ENCODE measurements at regions not wholly inside any gene's neighbourhood (a gene's known extent, or its start where the extent isn't known, plus 50 kb on each side); places are given as distances from the start of the nearest gene placed in this dataset.

- no peaks in the 10 kb centered on the region for H3K79me2 ChIP-seq (ENCODE audit: control insufficient read depth, insufficient read depth, low read length)
- no peaks in the 10 kb centered on the region for H4K20me1 ChIP-seq (replicated peaks; ENCODE audit: control insufficient read depth, extremely low read depth, insufficient read depth, low read length)
- H3K9ac ChIP-seq (replicated peaks; ENCODE audit: extremely low read depth, insufficient read depth, low read length), result no peak overlapping the region
- H3K9me1 ChIP-seq (replicated peaks; ENCODE audit: control insufficient read depth, extremely low read depth, insufficient read depth, low read length), result no peaks in the 10 kb centered on the region
- DNase-seq (ENCODE audit: low read depth, low spot score), result no peak
- no TSS peak for BruUV-seq (replicated peaks)
- TF ChIP-seq FOS (IDR thresholded peaks at IDR 0.05; ENCODE audit: borderline replicate concordance, insufficient read depth, low read length), result no peak
- TF ChIP-seq MYC (IDR thresholded peaks at IDR 0.05; ENCODE audit: low read depth, low read length), result no peak
- TF ChIP-seq, protein P1, sequence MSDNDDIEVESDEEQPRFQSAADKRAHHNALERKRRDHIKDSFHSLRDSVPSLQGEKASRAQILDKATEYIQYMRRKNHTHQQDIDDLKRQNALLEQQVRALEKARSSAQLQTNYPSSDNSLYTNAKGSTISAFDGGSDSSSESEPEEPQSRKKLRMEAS (IDR thresholded peaks at IDR 0.05; ENCODE audit: insufficient read depth, insufficient read length), result no peak
- no peak for TF ChIP-seq EZH2 (IDR thresholded peaks at IDR 0.05; ENCODE audit: borderline replicate concordance, low read depth, low read length, severe bottlenecking)
- TF ChIP-seq, protein P2, sequence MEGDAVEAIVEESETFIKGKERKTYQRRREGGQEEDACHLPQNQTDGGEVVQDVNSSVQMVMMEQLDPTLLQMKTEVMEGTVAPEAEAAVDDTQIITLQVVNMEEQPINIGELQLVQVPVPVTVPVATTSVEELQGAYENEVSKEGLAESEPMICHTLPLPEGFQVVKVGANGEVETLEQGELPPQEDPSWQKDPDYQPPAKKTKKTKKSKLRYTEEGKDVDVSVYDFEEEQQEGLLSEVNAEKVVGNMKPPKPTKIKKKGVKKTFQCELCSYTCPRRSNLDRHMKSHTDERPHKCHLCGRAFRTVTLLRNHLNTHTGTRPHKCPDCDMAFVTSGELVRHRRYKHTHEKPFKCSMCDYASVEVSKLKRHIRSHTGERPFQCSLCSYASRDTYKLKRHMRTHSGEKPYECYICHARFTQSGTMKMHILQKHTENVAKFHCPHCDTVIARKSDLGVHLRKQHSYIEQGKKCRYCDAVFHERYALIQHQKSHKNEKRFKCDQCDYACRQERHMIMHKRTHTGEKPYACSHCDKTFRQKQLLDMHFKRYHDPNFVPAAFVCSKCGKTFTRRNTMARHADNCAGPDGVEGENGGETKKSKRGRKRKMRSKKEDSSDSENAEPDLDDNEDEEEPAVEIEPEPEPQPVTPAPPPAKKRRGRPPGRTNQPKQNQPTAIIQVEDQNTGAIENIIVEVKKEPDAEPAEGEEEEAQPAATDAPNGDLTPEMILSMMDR (IDR thresholded peaks at IDR 0.05; ENCODE audit: extremely low read depth in 1 of 2, insufficient read depth in 1 of 2, low read depth in 1 of 2, low read length in 2 of 2), result no peak
- TF ChIP-seq JUN (IDR thresholded peaks at IDR 0.05; ENCODE audit: borderline replicate concordance, insufficient read depth, insufficient read length, low read depth), result no peak
- no peak for TF ChIP-seq GATA2 (IDR thresholded peaks at IDR 0.05; ENCODE audit: insufficient read depth, insufficient read length, low read depth, low read length)
- TF ChIP-seq POLR2AphosphoS5 (IDR thresholded peaks at IDR 0.05; ENCODE audit: insufficient read depth, low read depth, low read length), result no peak
- TF ChIP-seq POLR2A (IDR thresholded peaks at IDR 0.05; ENCODE audit: low read depth, low read length), result no peak
- H3K4me1 ChIP-seq (ENCODE audit: control insufficient read depth, extremely low read depth, insufficient read depth, low read length), result no peaks in the 10 kb centered on the region
- no peaks in the 10 kb centered on the region for H3K9me3 ChIP-seq (replicated peaks; ENCODE audit: control insufficient read depth, insufficient read depth, low read length)
- H3K36me3 ChIP-seq (ENCODE audit: control insufficient read depth in 2 of 2, extremely low read depth in 1 of 2, insufficient read depth in 2 of 2, low read length in 2 of 2), result no peaks in the 10 kb centered on the region
- FAIRE-seq, result no peak
- H3K4me2 ChIP-seq (ENCODE audit: insufficient read depth, low read length), result no peak overlapping the region
- POLR2A ChIA-PET, result no interaction called here
- intact Hi-C loops (cut with micrococcal nuclease), result no loop called here
- dilution Hi-C loops (cut with MboI; ENCODE audit: extremely low pct_ligation_motif_present, low sequenced_read_pairs), result no loop called here
- no peaks in the 10 kb centered on the region for H3K27me3 ChIP-seq (ENCODE audit: control insufficient read depth in 2 of 2, insufficient read depth in 2 of 2, low read length in 2 of 2)
- H3K4me3 ChIP-seq (replicated peaks in 1 of 3; ENCODE audit: insufficient read depth in 1 of 3, low read depth in 1 of 3, low read length in 3 of 3), result no peak overlapping the region
- CTCF ChIA-PET, result interaction anchor here (1.0 kb wide), 1 partner anchor 905 kb away, joined by 3 read pairs; no protein-coding TSS in a partner anchor
- no peak overlapping the region for H2AFZ ChIP-seq (ENCODE audit: low read depth, low read length)
- H3K27ac ChIP-seq (ENCODE audit: insufficient read depth, low read depth, low read length), result no peak overlapping the region
These were observed 131.9 kb upstream of the PROK2 start for GRCh38 chr3:71916747-71917369.

Data from endothelial cell of umbilical vein (primary cell).